ENCODE measurements at regions not wholly inside any gene's neighbourhood (a gene's known extent, or its start where the extent isn't known, plus 50 kb on each side); places are given as distances from the start of the nearest gene placed in this dataset.

DNA sequence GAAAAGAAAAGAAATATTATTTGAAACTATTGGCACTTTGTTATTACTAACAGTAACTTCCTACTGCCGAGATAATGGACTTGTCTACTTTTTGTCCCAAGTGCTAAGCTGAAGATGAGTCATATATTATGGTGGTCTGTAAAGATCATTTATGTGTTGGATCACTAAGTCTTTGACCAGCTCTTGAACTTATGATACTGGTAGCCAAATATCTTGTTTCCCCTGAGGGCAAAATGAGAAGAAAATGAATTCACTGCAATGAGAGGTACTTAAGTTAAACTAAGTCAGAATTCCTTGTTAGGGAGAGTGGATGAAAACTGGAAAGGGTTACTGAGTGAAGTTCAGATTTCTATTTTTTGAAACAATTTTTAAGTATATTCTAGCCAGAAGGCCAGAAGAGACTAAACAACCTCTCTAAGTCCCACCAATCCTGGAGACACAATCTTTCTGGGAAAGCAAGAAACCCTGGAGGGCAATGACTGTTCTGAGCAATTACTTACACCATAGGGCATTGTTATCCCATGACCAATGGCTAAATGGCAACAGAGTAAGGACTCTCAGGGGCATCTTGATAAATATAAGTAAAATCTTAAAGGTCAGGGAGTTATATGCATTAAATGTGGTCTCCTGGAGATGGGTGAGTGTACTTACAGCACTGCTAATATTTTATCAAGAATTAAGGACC is 287.7 kb downstream of the STIM2 start:
- Mint-ChIP-seq H3K36me3 (no peaks in the 10 kb centered on the region), H3K4me3 (no peak overlapping the region), H3K4me1 (ENCODE audit: unreplicated experiment) (peaks cover 3% of the 10 kb centered on the region), H3K9me3 (peaks cover 6% of the 10 kb centered on the region), H3K27ac (no peak overlapping the region), H3K27me3 (no peaks in the 10 kb centered on the region)
- TF ChIP-seq, protein P1, sequence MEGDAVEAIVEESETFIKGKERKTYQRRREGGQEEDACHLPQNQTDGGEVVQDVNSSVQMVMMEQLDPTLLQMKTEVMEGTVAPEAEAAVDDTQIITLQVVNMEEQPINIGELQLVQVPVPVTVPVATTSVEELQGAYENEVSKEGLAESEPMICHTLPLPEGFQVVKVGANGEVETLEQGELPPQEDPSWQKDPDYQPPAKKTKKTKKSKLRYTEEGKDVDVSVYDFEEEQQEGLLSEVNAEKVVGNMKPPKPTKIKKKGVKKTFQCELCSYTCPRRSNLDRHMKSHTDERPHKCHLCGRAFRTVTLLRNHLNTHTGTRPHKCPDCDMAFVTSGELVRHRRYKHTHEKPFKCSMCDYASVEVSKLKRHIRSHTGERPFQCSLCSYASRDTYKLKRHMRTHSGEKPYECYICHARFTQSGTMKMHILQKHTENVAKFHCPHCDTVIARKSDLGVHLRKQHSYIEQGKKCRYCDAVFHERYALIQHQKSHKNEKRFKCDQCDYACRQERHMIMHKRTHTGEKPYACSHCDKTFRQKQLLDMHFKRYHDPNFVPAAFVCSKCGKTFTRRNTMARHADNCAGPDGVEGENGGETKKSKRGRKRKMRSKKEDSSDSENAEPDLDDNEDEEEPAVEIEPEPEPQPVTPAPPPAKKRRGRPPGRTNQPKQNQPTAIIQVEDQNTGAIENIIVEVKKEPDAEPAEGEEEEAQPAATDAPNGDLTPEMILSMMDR (conservative IDR thresholded peaks at IDR 0.05): no peak
- no peak for DNase-seq (ENCODE audit: extremely low spot score, unreplicated experiment)

DNA sequence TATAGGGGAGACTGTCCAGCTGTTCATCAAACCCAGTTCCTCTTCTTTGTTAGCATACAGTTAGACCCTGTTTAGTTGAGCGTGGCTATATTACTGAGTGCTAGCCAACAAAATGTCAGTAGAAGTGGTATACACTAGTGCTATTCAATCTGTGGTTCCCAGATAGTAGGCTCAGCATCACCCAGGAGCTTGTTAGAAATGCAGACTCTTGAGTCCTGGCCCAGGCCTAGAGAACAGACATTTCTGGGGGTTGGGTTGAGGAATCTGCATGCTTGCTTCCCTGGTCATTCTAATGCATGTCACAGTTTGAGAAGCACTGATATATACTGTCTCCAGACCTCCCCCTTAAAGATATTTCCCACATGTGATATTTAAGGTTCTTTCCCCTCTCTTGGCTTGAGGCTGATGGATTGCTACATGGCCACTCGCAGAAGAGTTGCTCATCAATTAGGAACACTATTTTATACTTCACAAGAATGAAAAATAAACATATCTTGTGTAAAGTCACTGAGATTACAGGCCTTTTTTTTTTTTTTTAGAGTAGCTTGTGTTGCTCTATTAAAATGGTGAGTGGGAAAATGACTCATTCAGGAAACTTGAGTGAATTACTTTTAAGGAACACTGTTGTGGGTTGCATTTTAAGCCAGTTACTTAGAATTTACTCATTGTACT is 289.0 kb downstream of the STIM2 start:
- Mint-ChIP-seq H3K36me3 (no peaks in the 10 kb centered on the region), H3K4me3 (no peak overlapping the region), H3K27ac (no peak overlapping the region), H3K27me3 (peaks cover 5% of the 10 kb centered on the region), H3K9me3 (peaks cover 6% of the 10 kb centered on the region), H3K4me1 (ENCODE audit: unreplicated experiment) (peaks cover 3% of the 10 kb centered on the region)
- no peak for DNase-seq (ENCODE audit: extremely low spot score, unreplicated experiment)
- TF ChIP-seq, protein P1 (conservative IDR thresholded peaks at IDR 0.05): no peak

DNA sequence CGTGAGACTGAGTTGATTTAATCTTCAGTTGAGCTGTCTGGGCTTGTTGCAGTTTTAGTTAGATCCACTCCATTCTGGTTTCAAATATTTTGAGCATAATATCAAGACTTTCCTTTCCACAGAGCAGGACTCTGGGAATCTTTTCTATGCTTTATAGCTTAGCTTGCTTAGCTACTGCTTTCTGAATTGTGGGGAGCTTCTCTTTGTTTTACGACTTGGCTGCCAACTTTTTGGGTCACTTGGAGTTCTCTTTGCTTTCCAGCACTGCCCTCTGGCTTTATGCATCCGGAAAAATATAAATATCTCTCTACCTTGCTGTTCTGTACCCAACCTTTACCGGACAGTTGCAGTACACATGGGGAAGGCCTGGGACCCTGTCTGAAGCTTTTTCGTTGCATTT is 292.1 kb downstream of the STIM2 start:
- Mint-ChIP-seq H3K4me1 (ENCODE audit: unreplicated experiment) (peaks cover 13% of the 10 kb centered on the region), H3K27me3 (peaks cover 7% of the 10 kb centered on the region), H3K9me3 (no peaks in the 10 kb centered on the region), H3K4me3 (no peak overlapping the region), H3K36me3 (no peaks in the 10 kb centered on the region), H3K27ac (no peak overlapping the region)
- TF ChIP-seq, protein P1 (conservative IDR thresholded peaks at IDR 0.05): no peak
- no peak for DNase-seq (ENCODE audit: extremely low spot score, unreplicated experiment)

DNA sequence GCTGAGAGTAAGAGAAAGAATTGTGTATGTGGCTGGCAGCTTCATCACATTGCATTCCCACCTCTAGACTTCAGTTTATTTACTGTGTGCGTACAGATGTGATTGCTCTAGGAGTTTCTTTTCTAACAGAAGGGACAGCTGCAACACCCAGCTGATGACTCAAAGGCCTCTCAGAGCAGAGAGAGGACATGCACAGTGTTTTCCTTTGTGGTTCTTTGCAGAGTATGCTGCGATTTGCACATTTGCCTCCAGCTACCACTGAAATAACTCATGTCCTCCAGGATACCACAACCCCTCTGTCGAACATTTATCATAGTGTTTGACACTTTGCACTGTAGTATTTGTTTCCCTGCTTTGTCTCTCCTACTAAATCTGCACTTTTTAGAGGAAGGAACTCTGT is 294.1 kb downstream of the STIM2 start:
- peaks cover 7% of the 10 kb centered on the region for H3K27me3 Mint-ChIP-seq
- no peak overlapping the region for H3K4me3 Mint-ChIP-seq
- DNase-seq (ENCODE audit: extremely low spot score, unreplicated experiment): no peak
- peaks cover 9% of the 10 kb centered on the region for H3K4me1 Mint-ChIP-seq (ENCODE audit: unreplicated experiment)
- TF ChIP-seq, protein P1 (conservative IDR thresholded peaks at IDR 0.05): no peak
- no peaks in the 10 kb centered on the region for H3K36me3 Mint-ChIP-seq
- no peak overlapping the region for H3K27ac Mint-ChIP-seq
- no peaks in the 10 kb centered on the region for H3K9me3 Mint-ChIP-seq

DNA sequence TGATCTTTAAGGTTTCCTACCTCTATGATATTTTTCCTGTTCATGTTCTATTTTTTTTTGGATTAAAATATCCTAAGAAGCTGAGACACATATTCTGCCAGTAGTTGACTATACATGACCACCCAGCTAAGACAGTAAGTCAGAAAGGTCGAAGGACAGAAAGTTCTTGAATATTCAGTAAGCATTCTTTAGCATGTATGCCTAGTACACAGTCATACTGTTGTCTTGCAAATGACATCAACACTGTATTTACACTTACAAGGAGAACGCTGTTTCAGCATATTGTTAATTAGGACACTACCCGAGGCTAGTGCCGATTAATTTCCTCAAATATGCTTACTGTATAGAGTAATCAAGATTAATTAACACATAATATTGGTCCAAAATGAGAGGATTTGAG is 300.6 kb downstream of the STIM2 start:
- no peaks in the 10 kb centered on the region for H3K4me1 Mint-ChIP-seq (ENCODE audit: unreplicated experiment)
- no peak overlapping the region for H3K4me3 Mint-ChIP-seq
- H3K36me3 Mint-ChIP-seq: no peaks in the 10 kb centered on the region
- TF ChIP-seq, protein P1 (conservative IDR thresholded peaks at IDR 0.05): no peak
- no peak for DNase-seq (ENCODE audit: extremely low spot score, unreplicated experiment)
- no peak overlapping the region for H3K27ac Mint-ChIP-seq
- peaks cover 20% of the 10 kb centered on the region for H3K27me3 Mint-ChIP-seq
- H3K9me3 Mint-ChIP-seq: no peaks in the 10 kb centered on the region

All from type B pancreatic cell (in vitro differentiated cells).